Adipocyte (in vitro differentiated cells): ENCODE measurements at regions not wholly inside any gene's neighbourhood (a gene's known extent, or its start where the extent isn't known, plus 50 kb on each side); places are given as distances from the start of the nearest gene placed in this dataset.
"Not testable (repeated sequence)": the region's sequence is repeated elsewhere in the genome, so short reads cannot be mapped to it uniquely, and the experiment has no call there.

Experiments
- DNase-seq: peaks from one replicate; pipeline ENCODE4 v3.0.0-alpha.2; 2015; ENCODE audit warnings: low read depth
- H3K27me3 ChIP-seq: replicated peaks from 2 replicates; pipeline ENCODE4 v1.7.0; 2013; ENCODE audit warnings: mild to moderate bottlenecking, low read length, moderate library complexity; ENCODE audit not compliant: control insufficient read depth, insufficient read depth
- H3K36me3 ChIP-seq: 2 replicates; pipeline ENCODE4 v1.7.0; 2013; ENCODE audit warnings: low read length, mild to moderate bottlenecking, moderate library complexity; ENCODE audit not compliant: control insufficient read depth, insufficient read depth, severe bottlenecking
- H3K4me1 ChIP-seq: 2 replicates; pipeline ENCODE4 v1.7.0; 2013; ENCODE audit warnings: mild to moderate bottlenecking, low read length, moderate library complexity; ENCODE audit not compliant: control insufficient read depth, insufficient read depth
- H3K4me3 ChIP-seq: 2 replicates; pipeline ENCODE4 v1.7.0; 2013; ENCODE audit warnings: mild to moderate bottlenecking, low read length, moderate library complexity
- H3K9ac ChIP-seq: 2 replicates; pipeline ENCODE4 v1.7.0; 2013; ENCODE audit warnings: mild to moderate bottlenecking, low read length, moderate library complexity
- H3K9me3 ChIP-seq: 2 replicates; pipeline ENCODE4 v1.7.0; 2013; ENCODE audit warnings: mild to moderate bottlenecking, low read length, moderate library complexity; ENCODE audit not compliant: control insufficient read depth

GRCh38 chr4:148637453-148637852 is 195.2 kb upstream of the NR3C2 start:
- H3K27me3 ChIP-seq, H3K4me3 ChIP-seq, H3K36me3 ChIP-seq, H3K9ac ChIP-seq, DNase-seq, H3K4me1 ChIP-seq: not testable (repeated sequence)
- peaks cover 23% of the 10 kb centered on the region for H3K9me3 ChIP-seq

GRCh38 chr4:148634476-148634875 is 192.3 kb upstream of the NR3C2 start:
- DNase-seq, result peak; percentile 1
- H3K36me3 ChIP-seq, result no peaks in the 10 kb centered on the region

GRCh38 chr4:148633720-148634119 is 191.5 kb upstream of the NR3C2 start:
- DNase-seq, result no peak
- Histone ChIP-seq H3K27me3 (no peaks in the 10 kb centered on the region), H3K9me3 (peaks cover 21% of the 10 kb centered on the region), H3K4me1 (no peaks in the 10 kb centered on the region), H3K9ac (no peak overlapping the region), H3K4me3 (no peak overlapping the region), H3K36me3 (no peaks in the 10 kb centered on the region)

More at GRCh38 chr4:148634476-148634875, 192.3 kb upstream of the NR3C2 start:
- Histone ChIP-seq H3K4me3 (no peak overlapping the region), H3K4me1 (no peaks in the 10 kb centered on the region), H3K27me3 (no peaks in the 10 kb centered on the region), H3K9ac (no peak overlapping the region), H3K9me3 (peaks cover 26% of the 10 kb centered on the region)

- Histone ChIP-seq H3K9ac (no peak overlapping the region), H3K27me3 (no peaks in the 10 kb centered on the region), H3K36me3 (no peaks in the 10 kb centered on the region), H3K4me1 (no peaks in the 10 kb centered on the region), H3K9me3 (peaks cover 10% of the 10 kb centered on the region), H3K4me3 (no peak overlapping the region)
- DNase-seq, result no peak
These were observed 190.3 kb upstream of the NR3C2 start for GRCh38 chr4:148632476-148632875.

- Histone ChIP-seq H3K9ac (no peak overlapping the region), H3K9me3 (peaks cover 15% of the 10 kb centered on the region), H3K27me3 (no peaks in the 10 kb centered on the region), H3K36me3 (no peaks in the 10 kb centered on the region), H3K4me1 (no peaks in the 10 kb centered on the region), H3K4me3 (no peak overlapping the region)
- DNase-seq, result no peak
These were observed 187.8 kb upstream of the NR3C2 start for GRCh38 chr4:148630051-148630450.

DNA sequence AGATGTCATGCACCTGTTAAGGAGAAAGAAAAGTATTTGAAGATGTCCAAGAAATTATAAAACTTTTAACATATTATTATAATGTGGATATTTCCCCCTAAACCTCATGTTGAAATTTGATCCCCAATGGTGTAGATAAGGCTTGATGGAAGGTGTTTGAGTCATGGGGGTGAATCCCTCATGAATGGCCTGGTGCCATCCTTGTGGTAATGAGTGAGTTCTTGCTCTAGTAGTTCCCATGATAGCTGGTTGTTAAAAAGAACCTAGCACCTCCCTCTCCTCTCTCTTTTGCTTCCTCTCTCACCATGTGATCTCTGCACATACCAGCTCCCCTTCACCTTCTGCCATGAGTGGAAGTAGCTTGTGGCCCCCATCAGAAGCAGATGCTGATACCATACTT is 176.6 kb upstream of the NR3C2 start:
- H3K4me1 ChIP-seq, result no peaks in the 10 kb centered on the region
- H3K9me3 ChIP-seq, result peaks cover 16% of the 10 kb centered on the region
- no peak for DNase-seq
- H3K36me3 ChIP-seq, result no peaks in the 10 kb centered on the region
- H3K9ac ChIP-seq, result no peak overlapping the region
- H3K27me3 ChIP-seq, result no peaks in the 10 kb centered on the region
- H3K4me3 ChIP-seq, result no peak overlapping the region

- Histone ChIP-seq H3K27me3 (no peaks in the 10 kb centered on the region), H3K36me3 (no peaks in the 10 kb centered on the region)
- DNase-seq, result no peak
These were observed 166.8 kb upstream of the NR3C2 start for GRCh38 chr4:148608968-148609367.

DNA sequence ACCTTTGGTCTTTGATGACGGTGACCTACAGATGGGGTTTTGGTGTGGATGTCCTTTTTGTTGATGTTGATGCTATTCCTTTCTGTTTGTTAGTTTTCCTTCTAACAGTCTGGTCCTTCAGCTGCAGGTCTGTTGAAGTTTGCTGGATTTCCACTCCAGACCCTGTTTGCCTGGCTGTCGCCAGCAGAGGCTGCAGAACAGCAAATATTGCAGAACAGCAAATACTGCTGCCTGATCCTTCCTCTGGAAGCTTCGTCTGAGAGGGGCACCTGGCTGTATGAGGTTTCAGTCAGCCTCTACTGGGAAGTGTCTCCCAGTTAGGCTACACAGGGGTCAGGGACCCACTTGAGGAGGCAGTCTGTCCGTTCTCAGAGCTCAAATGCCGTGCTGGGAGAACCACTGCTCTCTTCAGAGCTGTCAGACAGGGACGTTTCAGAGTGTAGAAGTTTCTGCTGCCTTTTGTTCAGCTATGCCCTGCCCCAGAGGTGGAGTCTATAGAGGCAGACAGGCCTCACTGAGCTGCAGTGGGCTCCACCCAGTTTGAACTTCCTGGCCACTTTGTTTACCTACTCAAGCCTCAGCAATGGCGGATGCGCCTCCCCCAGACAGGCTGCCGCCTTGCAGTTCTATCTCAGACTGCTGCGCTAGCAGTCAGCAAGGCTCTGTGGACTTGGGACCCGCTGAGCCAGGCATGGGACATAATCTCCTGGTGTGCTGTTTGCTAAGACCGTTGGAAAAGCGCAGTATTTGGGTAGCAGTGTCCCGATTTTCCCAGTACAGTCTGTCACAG is 156.4 kb upstream of the NR3C2 start:
- H3K9me3 ChIP-seq, H3K36me3 ChIP-seq, DNase-seq, H3K9ac ChIP-seq, H3K4me1 ChIP-seq, H3K27me3 ChIP-seq, H3K4me3 ChIP-seq: not testable (repeated sequence)

More at GRCh38 chr4:148608968-148609367, 166.8 kb upstream of the NR3C2 start:
- no peak overlapping the region for H3K9ac ChIP-seq
- H3K4me3 ChIP-seq, result no peak overlapping the region
- H3K9me3 ChIP-seq, result no peaks in the 10 kb centered on the region
- H3K4me1 ChIP-seq, result no peaks in the 10 kb centered on the region

GRCh38 chr4:148589182-148589581 is 147.0 kb upstream of the NR3C2 start:
- Histone ChIP-seq H3K9me3 (no peaks in the 10 kb centered on the region), H3K4me1 (no peaks in the 10 kb centered on the region), H3K9ac (no peak overlapping the region), H3K27me3 (no peaks in the 10 kb centered on the region), H3K36me3 (no peaks in the 10 kb centered on the region), H3K4me3 (no peak overlapping the region)
- DNase-seq, result no peak

DNA sequence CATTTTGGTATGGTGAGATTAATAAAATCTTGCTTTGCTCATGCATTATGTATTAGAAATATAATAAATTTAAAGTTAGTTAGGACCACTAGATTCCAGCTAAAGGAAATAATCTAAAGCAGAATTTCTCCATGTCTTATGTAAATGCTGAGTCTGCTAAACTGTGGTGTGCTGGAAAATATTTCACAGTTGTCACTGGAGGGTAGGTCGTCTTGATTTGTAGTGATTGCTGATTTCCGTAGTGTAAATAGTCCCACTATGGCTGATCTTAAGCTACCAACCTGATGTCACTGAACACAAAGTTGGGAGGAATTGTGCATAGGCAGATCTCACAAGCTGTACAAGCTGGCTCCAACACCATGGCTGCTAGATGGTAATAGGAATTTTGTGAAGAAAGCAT is 133.4 kb upstream of the NR3C2 start:
- H3K36me3 ChIP-seq, result no peaks in the 10 kb centered on the region
- no peak overlapping the region for H3K4me3 ChIP-seq
- no peak for DNase-seq

DNA sequence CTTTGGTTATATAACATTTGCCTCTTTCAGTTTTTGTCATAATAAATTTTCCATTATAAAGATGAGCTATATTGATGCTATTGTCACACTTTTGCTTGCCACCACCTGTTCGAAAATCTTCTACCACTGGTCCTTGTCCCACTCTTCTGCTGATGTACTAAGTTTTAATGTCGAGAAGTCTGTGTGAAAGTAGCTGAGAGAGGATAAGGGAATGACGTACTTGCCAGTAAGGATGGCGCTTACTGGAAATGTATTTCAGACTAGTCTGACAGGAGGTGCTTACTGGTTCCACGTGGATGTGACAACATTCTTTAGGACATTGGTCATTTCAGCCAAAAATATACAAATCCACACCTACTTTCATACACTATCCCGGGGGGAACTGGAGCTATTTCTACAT is 132.7 kb upstream of the NR3C2 start:
- Histone ChIP-seq H3K9me3 (peaks cover 3% of the 10 kb centered on the region), H3K4me3 (no peak overlapping the region), H3K27me3 (no peaks in the 10 kb centered on the region), H3K4me1 (no peaks in the 10 kb centered on the region), H3K36me3 (no peaks in the 10 kb centered on the region), H3K9ac (no peak overlapping the region)
- DNase-seq, result no peak

More for the DNA sequence above, 133.4 kb upstream of the NR3C2 start:
- Histone ChIP-seq H3K27me3 (no peaks in the 10 kb centered on the region), H3K9ac (no peak overlapping the region), H3K9me3 (no peaks in the 10 kb centered on the region), H3K4me1 (no peaks in the 10 kb centered on the region)

DNA sequence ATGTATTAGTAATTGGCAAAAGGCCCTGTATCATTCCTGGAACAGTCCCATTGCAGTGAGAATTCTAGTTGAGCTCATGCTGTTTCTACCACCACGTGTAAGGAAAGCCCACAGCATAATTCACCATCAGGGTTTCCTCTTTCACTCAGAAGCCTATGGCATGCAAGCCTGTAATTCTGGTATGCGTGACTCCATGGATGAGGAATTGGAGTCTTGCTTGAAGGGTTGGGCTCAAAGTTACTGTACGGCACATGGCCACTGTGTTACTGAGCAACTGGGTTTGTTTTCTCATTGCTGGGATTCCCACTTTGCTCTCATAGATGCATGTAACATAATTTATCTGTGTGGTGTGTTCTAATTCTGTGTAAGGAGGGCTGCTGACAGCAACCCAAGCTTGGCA is 132.3 kb upstream of the NR3C2 start:
- Histone ChIP-seq H3K27me3 (no peaks in the 10 kb centered on the region), H3K4me3 (no peak overlapping the region), H3K36me3 (no peaks in the 10 kb centered on the region), H3K9ac (no peak overlapping the region), H3K9me3 (peaks cover 6% of the 10 kb centered on the region), H3K4me1 (no peaks in the 10 kb centered on the region)
- DNase-seq, result peak; percentile 37
